Germinal center (tissue), 1 donor: ENCODE measurements at regions not wholly inside any gene's neighbourhood (a gene's known extent, or its start where the extent isn't known, plus 50 kb on each side); places are given as distances from the start of the nearest gene placed in this dataset.

Experiments
- DNase-seq: peaks from one replicate; pipeline ENCODE4 v3.0.0; 2012; ENCODE audit warnings: mixed read lengths, low spot score

GRCh38 chr5:158162026-158162425 is 303.1 kb upstream of the CLINT1 start:
- no peak for DNase-seq

GRCh38 chr5:158159621-158160020 is 300.7 kb upstream of the CLINT1 start:
- DNase-seq, result no peak

- DNase-seq, result no peak
Observed at GRCh38 chr5:158155811-158156505, 297.0 kb upstream of the CLINT1 start.

GRCh38 chr5:158155067-158155466 is 296.1 kb upstream of the CLINT1 start:
- DNase-seq, result no peak

DNA sequence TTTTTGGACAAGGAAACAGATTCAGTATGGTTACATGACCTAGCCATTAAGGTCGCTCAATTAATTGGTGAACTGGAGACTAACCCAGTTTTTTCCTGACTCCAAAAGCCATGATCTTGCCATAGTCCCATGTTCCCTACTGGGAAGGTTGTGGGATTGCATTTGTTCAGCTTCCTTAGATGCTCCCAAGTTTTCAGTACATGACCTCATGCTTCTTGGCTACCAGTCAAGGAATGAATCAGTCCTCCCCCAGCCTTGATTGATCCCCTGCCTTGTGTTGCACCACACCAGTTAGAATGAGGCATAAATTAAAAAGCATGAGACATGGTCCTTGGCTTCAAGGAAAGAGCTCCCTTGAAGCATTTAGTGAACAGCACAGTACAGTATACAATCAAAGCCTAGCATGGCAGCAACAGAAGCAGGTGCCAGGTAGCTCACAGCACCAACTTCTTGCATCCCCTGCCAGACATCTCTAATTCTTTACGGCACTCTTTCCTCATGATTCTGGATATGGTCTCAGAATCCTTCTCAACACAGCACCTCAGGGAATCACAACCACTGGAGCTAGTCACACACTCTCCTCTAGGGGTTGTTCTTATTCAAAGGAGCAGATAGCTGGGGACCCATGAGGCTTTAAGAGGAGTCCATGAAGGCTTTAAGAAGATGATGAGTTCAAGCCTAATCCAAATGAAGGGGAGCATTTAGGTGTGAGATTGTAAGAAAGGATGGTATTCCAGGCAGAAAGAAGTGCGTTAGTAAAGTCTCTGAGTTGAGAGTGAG is 295.5 kb upstream of the CLINT1 start:
- no peak for DNase-seq

GRCh38 chr5:158153508-158153907 is 294.6 kb upstream of the CLINT1 start:
- DNase-seq, result no peak

- DNase-seq, result no peak
Observed at GRCh38 chr5:158152136-158152535, 293.2 kb upstream of the CLINT1 start.

DNA sequence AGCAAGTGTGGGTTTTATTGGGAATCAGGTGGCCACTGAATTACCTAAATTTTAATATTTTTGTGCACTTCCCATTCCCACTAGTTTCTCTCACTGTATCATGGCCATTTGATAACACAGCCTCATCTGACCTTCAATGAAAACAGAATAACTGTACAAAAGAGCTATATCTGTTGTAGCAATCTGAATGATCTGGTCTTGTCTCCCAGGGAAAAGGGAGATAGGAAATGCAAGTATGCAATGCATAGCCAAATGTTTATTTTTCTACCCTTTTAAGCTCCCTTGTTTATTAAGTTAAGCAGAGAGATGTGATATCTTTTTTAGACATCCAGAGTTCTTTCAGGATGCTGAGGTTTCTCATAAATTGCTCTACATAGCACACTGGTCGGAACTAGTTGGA is 288.3 kb upstream of the CLINT1 start:
- no peak for DNase-seq

GRCh38 chr5:158145827-158146226 is 286.9 kb upstream of the CLINT1 start:
- peak; percentile 5 for DNase-seq

- no peak for DNase-seq
Observed at GRCh38 chr5:158143081-158143480, 284.1 kb upstream of the CLINT1 start.

GRCh38 chr5:158142156-158142555 is 283.2 kb upstream of the CLINT1 start:
- DNase-seq, result no peak

GRCh38 chr5:158140120-158140731 is 281.3 kb upstream of the CLINT1 start:
- no peak for DNase-seq

- no peak for DNase-seq
Observed at GRCh38 chr5:158139161-158139560, 280.2 kb upstream of the CLINT1 start.

- DNase-seq, result no peak
Observed at GRCh38 chr5:158135682-158136179, 276.8 kb upstream of the CLINT1 start.

- DNase-seq, result no peak
Observed at GRCh38 chr5:158133369-158133768, 274.4 kb upstream of the CLINT1 start.

GRCh38 chr5:158127536-158127935 is 268.6 kb upstream of the CLINT1 start:
- no peak for DNase-seq

DNA sequence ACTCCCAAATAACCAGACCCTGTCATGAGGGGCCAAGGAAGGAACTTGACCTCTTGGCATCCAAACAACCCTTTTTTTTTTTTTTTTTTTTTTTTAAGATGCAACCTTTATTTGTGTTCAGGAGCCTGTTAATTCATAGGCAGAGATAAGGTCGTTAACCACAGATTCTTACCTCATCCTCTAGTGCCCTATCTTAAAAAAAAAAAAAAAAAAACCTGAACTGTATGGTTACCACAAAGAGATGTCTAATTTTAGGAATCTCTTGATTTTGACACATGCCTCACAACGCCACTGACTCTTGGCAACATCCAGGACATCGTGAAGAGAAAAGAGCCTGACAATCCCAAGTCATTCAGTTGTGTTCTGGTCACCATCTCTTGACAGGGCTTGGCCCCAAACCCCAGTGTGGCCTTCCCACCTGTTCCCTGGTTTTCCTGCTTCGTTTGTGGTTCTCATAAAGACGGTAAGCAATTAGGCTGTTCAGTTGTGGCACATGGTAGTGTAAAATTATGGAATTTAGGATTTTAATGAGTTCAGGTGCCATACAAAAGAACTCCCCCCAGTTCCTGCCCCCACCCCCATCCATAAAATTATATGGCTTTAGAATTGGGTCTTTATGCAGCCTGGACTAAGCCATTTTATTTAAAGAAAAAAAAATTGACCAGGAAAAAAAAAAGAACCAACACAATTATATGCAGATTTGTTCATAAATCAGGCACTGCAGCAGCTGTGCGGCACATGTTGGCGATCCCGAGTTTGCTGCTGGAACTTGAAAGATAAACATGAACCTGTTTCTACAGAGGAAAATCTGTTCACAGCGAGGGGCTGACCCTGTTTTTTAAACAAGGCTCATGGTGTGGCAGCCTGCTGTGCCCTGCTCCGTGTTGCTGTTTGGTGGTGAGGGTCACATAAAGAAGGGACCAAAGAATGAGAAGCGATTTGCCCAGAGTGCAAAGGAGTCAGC is 267.8 kb upstream of the CLINT1 start:
- no peak for DNase-seq

DNA sequence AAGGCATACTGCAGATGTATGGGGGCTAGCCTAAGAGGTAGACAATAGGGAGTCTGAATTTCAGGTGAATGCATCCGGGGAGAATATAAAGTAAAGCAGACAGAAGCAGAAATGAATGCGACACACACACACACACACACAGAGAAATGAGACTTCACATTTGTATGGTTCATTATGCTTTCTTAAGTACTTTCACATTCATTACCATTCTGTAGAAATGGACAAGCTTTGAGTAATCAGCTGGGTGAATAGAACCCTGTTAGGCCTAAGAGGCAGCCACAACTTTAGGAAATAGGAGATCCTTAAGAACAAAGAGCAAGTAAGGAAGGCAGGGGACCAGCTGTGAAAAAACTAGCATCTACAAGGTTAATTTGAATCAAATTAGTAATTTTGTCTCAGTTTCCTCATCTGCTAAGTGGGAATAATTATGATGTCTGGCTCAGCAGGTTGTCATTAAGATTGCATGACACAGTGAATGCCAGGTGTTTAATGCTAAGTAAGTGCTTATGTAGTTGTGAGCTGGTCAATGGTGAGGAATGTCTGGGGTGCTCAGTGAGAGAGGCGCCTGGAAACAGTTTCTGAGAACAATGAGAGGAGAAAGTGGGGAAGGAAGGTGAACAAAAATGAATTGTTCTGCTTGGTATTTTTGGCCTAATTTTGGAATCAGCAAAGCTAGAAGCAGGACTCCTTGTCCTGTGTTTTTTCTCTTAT is 265.8 kb upstream of the CLINT1 start:
- DNase-seq, result no peak

DNA sequence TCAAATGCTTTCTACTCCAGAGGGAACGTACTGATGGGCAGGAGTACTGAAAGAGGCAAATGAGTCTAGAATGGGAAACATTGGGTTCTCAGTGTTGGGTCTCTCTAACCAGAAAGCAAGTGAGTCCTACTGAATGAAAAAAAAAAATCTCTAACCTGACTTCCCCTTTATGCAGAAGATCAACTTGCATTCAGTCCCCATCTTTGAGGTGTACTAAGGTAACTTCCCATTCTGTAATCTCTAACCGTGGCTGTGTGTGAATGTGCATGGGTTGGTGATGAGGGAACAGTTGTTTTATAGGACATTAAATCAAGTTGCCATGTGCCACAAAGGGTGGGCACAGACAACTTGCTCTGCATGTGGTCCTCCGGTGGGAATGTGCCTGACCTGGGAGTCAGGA is 264.6 kb upstream of the CLINT1 start:
- peak; percentile 8 for DNase-seq

GRCh38 chr5:158121678-158122077 is 262.7 kb upstream of the CLINT1 start:
- no peak for DNase-seq

DNA sequence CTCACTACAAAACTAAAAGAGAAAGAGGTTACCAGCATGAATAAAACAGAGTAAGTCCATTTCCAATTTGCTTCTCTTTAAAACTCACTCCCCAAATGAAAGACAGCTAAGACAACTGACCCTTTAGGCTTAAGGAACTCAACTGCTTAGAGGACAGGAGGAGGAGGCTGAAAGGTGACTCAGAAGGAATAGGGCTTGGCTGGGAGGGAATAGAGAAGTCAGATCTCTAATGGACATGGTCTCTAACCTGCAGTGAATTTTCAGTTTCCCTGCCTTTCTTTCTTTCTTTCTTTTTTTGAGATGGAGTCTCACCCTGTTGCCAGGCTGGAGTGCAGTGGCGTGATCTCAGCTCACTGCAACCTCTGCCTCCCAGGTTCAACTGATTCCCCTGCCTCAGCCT is 261.8 kb upstream of the CLINT1 start:
- DNase-seq, result no peak
